ENCODE measurements at regions not wholly inside any gene's neighbourhood (a gene's known extent, or its start where the extent isn't known, plus 50 kb on each side); places are given as distances from the start of the nearest gene placed in this dataset.

DNA sequence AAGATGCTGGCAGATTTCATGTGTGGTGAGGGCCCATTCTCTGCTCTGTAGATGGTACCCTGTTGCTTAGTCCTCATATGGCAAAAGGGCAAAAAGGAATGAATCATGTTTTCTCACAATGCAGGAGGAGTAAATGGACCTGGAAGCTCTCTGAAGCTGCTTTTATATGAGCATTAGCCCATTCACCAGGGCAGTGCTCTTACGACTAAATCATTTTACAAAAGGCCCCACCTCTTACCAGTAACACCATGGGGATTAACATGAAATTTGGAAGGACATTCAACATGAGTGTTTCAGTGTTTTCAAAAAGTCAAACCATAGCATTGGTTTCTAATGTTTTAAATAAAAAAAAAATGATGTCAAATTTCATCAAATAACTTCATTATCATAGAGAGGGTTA lies 495.7 kb upstream of the CBLB start:
- ATAC-seq, result no peak
- TF ChIP-seq CSDC2 (CRISPR knock-in tag; IDR thresholded peaks at IDR 0.05), result no peak
- TF ChIP-seq, protein P1, sequence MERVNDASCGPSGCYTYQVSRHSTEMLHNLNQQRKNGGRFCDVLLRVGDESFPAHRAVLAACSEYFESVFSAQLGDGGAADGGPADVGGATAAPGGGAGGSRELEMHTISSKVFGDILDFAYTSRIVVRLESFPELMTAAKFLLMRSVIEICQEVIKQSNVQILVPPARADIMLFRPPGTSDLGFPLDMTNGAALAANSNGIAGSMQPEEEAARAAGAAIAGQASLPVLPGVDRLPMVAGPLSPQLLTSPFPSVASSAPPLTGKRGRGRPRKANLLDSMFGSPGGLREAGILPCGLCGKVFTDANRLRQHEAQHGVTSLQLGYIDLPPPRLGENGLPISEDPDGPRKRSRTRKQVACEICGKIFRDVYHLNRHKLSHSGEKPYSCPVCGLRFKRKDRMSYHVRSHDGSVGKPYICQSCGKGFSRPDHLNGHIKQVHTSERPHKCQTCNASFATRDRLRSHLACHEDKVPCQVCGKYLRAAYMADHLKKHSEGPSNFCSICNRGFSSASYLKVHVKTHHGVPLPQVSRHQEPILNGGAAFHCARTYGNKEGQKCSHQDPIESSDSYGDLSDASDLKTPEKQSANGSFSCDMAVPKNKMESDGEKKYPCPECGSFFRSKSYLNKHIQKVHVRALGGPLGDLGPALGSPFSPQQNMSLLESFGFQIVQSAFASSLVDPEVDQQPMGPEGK (CRISPR knock-in tag; IDR thresholded peaks at IDR 0.05; ENCODE audit: borderline replicate concordance), result no peak
- TF ChIP-seq, protein P2, sequence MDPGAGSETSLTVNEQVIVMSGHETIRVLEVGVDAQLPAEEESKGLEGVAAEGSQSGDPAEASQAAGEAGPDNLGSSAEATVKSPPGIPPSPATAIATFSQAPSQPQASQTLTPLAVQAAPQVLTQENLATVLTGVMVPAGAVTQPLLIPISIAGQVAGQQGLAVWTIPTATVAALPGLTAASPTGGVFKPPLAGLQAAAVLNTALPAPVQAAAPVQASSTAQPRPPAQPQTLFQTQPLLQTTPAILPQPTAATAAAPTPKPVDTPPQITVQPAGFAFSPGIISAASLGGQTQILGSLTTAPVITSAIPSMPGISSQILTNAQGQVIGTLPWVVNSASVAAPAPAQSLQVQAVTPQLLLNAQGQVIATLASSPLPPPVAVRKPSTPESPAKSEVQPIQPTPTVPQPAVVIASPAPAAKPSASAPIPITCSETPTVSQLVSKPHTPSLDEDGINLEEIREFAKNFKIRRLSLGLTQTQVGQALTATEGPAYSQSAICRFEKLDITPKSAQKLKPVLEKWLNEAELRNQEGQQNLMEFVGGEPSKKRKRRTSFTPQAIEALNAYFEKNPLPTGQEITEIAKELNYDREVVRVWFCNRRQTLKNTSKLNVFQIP (CRISPR knock-in tag; IDR thresholded peaks at IDR 0.05; ENCODE audit: borderline replicate concordance, low read depth), result no peak
- TF ChIP-seq ISL1 (CRISPR knock-in tag; IDR thresholded peaks at IDR 0.05), result no peak
- TF ChIP-seq ZC3H10 (CRISPR knock-in tag; IDR thresholded peaks at IDR 0.05), result no peak
- TF ChIP-seq ESRRG (CRISPR knock-in tag; IDR thresholded peaks at IDR 0.05), result no peak
- TF ChIP-seq ZNF565 (CRISPR knock-in tag; conservative IDR thresholded peaks at IDR 0.05; ENCODE audit: low read depth), result no peak
- TF ChIP-seq SNAI2 (CRISPR knock-in tag; IDR thresholded peaks at IDR 0.05), result no peak
- TF ChIP-seq, protein P3, sequence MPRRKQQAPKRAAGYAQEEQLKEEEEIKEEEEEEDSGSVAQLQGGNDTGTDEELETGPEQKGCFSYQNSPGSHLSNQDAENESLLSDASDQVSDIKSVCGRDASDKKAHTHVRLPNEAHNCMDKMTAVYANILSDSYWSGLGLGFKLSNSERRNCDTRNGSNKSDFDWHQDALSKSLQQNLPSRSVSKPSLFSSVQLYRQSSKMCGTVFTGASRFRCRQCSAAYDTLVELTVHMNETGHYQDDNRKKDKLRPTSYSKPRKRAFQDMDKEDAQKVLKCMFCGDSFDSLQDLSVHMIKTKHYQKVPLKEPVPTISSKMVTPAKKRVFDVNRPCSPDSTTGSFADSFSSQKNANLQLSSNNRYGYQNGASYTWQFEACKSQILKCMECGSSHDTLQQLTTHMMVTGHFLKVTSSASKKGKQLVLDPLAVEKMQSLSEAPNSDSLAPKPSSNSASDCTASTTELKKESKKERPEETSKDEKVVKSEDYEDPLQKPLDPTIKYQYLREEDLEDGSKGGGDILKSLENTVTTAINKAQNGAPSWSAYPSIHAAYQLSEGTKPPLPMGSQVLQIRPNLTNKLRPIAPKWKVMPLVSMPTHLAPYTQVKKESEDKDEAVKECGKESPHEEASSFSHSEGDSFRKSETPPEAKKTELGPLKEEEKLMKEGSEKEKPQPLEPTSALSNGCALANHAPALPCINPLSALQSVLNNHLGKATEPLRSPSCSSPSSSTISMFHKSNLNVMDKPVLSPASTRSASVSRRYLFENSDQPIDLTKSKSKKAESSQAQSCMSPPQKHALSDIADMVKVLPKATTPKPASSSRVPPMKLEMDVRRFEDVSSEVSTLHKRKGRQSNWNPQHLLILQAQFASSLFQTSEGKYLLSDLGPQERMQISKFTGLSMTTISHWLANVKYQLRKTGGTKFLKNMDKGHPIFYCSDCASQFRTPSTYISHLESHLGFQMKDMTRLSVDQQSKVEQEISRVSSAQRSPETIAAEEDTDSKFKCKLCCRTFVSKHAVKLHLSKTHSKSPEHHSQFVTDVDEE (CRISPR knock-in tag; IDR thresholded peaks at IDR 0.05), result no peak
- TF ChIP-seq TCF4 (CRISPR knock-in tag; IDR thresholded peaks at IDR 0.05; ENCODE audit: borderline replicate concordance), result no peak
- TF ChIP-seq ZNF70 (CRISPR knock-in tag; IDR thresholded peaks at IDR 0.05), result no peak
- TF ChIP-seq OSR1 (CRISPR knock-in tag; IDR thresholded peaks at IDR 0.05), result no peak
- TF ChIP-seq, protein P4, sequence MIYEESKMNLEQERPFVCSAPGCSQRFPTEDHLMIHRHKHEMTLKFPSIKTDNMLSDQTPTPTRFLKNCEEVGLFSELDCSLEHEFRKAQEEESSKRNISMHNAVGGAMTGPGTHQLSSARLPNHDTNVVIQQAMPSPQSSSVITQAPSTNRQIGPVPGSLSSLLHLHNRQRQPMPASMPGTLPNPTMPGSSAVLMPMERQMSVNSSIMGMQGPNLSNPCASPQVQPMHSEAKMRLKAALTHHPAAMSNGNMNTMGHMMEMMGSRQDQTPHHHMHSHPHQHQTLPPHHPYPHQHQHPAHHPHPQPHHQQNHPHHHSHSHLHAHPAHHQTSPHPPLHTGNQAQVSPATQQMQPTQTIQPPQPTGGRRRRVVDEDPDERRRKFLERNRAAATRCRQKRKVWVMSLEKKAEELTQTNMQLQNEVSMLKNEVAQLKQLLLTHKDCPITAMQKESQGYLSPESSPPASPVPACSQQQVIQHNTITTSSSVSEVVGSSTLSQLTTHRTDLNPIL (CRISPR knock-in tag; IDR thresholded peaks at IDR 0.05; ENCODE audit: low read depth), result no peak
- TF ChIP-seq BACH2 (CRISPR knock-in tag; IDR thresholded peaks at IDR 0.05; ENCODE audit: borderline replicate concordance), result no peak
- no peak for TF ChIP-seq GLIS3 (CRISPR knock-in tag; IDR thresholded peaks at IDR 0.05)

DNA sequence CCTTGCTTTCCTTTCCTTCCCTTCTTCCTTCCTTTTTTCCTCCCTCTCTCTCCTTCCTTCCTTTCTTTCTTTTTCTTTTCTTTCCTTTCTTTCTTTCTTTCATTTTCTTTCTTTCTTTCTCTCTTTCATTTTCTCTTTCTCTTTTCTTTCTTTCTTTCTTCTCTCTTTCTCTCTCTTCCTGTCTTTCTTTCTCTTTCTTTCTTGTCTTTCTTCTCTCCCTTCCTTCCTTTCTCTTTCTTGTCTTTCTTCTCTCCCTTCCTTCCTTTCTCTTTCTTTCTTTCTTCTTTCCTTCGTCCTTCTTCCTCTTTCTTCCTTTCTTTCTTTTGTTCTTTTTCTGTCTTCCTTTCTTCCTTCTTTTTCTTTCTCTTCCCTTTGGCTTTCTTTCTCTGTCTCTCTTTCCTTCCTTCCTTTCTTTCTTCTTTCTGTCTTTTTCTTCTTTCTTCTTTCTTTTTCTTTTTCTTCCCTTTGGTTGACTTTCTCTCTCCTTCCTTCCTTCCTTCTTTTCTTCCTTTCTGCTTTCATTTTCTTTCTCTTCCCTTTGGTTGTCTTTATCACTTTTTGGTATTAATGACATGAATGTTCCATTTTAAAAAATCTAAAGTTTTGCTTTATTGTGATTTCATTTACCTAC lies 496.4 kb upstream of the CBLB start:
- ATAC-seq, result no peak
- TF ChIP-seq ZNF8 (CRISPR knock-in tag; IDR thresholded peaks at IDR 0.05), result no peak
- TF ChIP-seq, protein P5, sequence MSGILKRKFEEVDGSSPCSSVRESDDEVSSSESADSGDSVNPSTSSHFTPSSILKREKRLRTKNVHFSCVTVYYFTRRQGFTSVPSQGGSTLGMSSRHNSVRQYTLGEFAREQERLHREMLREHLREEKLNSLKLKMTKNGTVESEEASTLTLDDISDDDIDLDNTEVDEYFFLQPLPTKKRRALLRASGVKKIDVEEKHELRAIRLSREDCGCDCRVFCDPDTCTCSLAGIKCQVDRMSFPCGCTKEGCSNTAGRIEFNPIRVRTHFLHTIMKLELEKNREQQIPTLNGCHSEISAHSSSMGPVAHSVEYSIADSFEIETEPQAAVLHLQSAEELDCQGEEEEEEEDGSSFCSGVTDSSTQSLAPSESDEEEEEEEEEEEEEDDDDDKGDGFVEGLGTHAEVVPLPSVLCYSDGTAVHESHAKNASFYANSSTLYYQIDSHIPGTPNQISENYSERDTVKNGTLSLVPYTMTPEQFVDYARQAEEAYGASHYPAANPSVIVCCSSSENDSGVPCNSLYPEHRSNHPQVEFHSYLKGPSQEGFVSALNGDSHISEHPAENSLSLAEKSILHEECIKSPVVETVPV (CRISPR knock-in tag; IDR thresholded peaks at IDR 0.05), result no peak
- no peak for TF ChIP-seq ZC3H10 (CRISPR knock-in tag; IDR thresholded peaks at IDR 0.05)
- TF ChIP-seq BACH2 (CRISPR knock-in tag; IDR thresholded peaks at IDR 0.05; ENCODE audit: borderline replicate concordance), result no peak
- no peak for TF ChIP-seq ARNTL (CRISPR knock-in tag; IDR thresholded peaks at IDR 0.05; ENCODE audit: borderline replicate concordance, low read depth)

DNA sequence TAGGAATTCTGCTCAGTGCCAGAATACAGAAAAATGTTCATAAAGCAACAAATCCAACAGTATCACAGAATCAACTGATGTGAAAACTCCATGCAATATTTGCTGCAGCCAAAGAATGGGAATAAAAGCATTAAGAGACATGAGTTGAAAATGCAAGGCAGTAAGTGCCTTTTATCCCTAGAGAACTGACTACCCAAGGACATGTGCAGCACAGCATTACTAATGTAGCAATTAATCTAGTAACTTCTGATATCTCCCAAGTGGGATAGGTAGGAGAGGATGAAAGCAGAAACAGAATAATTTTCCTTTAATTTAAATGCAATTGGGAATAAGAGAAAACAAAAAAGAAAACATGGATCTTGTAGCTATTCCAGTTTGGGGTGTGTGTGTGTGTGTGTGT lies 497.5 kb upstream of the CBLB start:
- no peak for TF ChIP-seq RARB (CRISPR knock-in tag; IDR thresholded peaks at IDR 0.05)
- TF ChIP-seq SNAI2 (CRISPR knock-in tag; IDR thresholded peaks at IDR 0.05), result no peak
- TF ChIP-seq TCF4 (CRISPR knock-in tag; IDR thresholded peaks at IDR 0.05; ENCODE audit: borderline replicate concordance), result no peak
- TF ChIP-seq ARNTL (CRISPR knock-in tag; IDR thresholded peaks at IDR 0.05; ENCODE audit: borderline replicate concordance, low read depth), result no peak

DNA sequence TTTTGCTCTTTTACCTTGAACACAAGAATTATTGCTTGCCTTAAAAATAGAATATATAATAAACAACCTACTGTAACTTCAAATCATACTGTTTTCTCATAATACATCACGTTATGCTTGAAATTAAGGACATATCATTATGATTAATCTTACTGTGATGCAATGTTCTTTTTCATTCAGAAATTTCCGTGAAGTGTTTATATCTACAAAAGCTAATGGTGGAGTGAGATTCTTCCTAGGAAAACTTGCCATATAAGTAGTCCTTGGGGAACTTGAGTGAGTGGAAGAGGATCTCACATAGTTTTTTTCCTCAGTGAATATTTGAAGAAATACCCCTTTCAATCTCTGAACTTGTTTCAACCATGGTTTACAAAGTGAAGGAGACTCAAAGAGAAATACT lies 498.7 kb upstream of the CBLB start:
- no peak for ATAC-seq
- no peak for TF ChIP-seq SNAI2 (CRISPR knock-in tag; IDR thresholded peaks at IDR 0.05)
- TF ChIP-seq PPARA (CRISPR knock-in tag; IDR thresholded peaks at IDR 0.05; ENCODE audit: borderline replicate concordance), result no peak
- TF ChIP-seq ZFP3 (CRISPR knock-in tag; IDR thresholded peaks at IDR 0.05), result no peak
- no peak for TF ChIP-seq ZNF565 (CRISPR knock-in tag; conservative IDR thresholded peaks at IDR 0.05; ENCODE audit: low read depth)
- TF ChIP-seq ZC3H10 (CRISPR knock-in tag; IDR thresholded peaks at IDR 0.05), result no peak
- no peak for TF ChIP-seq RARB (CRISPR knock-in tag; IDR thresholded peaks at IDR 0.05)
- TF ChIP-seq ZNF8 (CRISPR knock-in tag; IDR thresholded peaks at IDR 0.05), result no peak

More for the DNA sequence above, 497.5 kb upstream of the CBLB start:
- ATAC-seq, result no peak

Measured in SK-N-SH treated with all-trans-retinoic acid at 6 μM for 48 hours (cell line).